ENCODE measurements at regions not wholly inside any gene's neighbourhood (a gene's known extent, or its start where the extent isn't known, plus 50 kb on each side); places are given as distances from the start of the nearest gene placed in this dataset.

DNA sequence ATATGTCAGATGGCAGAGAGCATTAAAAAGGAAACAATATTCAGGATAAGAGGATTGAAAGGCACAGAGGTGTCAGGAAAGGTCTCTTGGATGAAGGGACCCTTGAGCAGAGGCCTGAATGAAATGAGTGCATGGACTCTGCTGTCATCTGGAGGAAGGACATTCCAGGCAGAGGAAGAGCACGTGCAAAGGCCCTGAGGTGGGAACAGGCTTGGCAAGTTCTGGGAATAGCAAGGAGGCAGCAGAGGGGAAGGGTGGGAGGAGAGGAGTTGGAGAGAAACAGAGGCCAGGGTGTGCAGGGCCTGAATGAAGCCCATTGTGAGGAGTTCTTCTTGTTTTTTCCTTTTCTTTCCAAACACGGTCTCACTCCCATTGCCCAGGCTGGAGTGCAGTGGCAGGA, 59.0 kb upstream of the RUNX3 start:
- H3K4me3 ChIP-seq (replicated peaks; ENCODE audit: low read depth, low read length): no peak overlapping the region
- no peak for DNase-seq (ENCODE audit: low read depth)
- TF ChIP-seq, protein P1, sequence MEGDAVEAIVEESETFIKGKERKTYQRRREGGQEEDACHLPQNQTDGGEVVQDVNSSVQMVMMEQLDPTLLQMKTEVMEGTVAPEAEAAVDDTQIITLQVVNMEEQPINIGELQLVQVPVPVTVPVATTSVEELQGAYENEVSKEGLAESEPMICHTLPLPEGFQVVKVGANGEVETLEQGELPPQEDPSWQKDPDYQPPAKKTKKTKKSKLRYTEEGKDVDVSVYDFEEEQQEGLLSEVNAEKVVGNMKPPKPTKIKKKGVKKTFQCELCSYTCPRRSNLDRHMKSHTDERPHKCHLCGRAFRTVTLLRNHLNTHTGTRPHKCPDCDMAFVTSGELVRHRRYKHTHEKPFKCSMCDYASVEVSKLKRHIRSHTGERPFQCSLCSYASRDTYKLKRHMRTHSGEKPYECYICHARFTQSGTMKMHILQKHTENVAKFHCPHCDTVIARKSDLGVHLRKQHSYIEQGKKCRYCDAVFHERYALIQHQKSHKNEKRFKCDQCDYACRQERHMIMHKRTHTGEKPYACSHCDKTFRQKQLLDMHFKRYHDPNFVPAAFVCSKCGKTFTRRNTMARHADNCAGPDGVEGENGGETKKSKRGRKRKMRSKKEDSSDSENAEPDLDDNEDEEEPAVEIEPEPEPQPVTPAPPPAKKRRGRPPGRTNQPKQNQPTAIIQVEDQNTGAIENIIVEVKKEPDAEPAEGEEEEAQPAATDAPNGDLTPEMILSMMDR (IDR thresholded peaks at IDR 0.05; ENCODE audit: low read length, missing control alignments): no peak

DNA sequence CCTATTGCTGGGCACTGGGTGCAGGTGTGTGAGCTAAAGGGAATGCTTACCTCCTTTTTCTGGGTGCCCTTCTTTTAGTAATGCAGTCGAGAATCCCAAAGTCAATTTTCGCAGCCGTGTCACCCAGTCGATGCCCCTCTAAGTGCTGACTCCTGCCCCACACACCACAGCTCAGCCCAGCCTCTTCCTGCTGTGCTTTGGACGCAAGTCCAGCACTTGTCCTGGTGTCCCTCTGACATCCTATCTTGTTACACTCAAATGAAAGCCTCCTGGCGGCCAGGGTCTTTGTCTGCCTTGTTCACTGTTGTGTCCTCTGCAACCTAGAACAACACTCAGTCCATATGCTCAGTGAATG, 58.5 kb upstream of the RUNX3 start:
- H3K4me3 ChIP-seq (replicated peaks; ENCODE audit: low read depth, low read length): no peak overlapping the region
- TF ChIP-seq, protein P1 (IDR thresholded peaks at IDR 0.05; ENCODE audit: low read length, missing control alignments): no peak
- no peak for DNase-seq (ENCODE audit: low read depth)

DNA sequence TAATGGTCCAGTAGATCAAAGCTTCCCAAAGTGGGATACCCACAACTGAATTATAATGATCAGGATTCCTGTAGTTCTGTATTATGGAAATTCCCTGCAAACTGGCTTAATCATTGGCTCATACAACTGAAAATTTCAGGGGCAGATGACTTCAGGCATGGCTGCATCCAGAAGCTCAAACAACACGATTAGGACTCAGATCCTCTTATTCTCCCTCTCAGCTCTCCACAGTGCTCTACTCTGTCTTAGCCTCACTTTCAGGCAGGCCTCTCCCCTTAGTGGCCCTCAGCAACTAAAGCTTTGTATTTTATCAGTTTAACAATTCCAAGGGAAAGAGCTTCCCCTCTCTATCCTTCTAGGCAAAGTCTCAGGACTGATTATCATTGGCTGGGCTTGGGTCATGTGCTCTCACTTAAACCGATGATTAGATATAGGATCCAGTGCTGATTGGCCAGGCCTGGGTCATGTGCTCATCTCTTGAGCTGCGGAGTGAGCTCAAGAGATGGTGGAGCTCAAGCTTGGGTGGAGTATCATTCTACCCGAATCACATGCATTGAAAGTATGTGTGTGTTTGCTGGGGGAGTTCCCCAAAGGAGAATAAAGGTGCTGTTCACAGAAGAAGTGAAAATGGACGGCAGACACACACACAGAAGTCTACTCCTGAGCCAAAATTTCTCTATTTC, 57.9 kb upstream of the RUNX3 start:
- no peak for DNase-seq (ENCODE audit: low read depth)
- TF ChIP-seq, protein P1 (IDR thresholded peaks at IDR 0.05; ENCODE audit: low read length, missing control alignments): no peak
- H3K4me3 ChIP-seq (replicated peaks; ENCODE audit: low read depth, low read length): no peak overlapping the region

DNA sequence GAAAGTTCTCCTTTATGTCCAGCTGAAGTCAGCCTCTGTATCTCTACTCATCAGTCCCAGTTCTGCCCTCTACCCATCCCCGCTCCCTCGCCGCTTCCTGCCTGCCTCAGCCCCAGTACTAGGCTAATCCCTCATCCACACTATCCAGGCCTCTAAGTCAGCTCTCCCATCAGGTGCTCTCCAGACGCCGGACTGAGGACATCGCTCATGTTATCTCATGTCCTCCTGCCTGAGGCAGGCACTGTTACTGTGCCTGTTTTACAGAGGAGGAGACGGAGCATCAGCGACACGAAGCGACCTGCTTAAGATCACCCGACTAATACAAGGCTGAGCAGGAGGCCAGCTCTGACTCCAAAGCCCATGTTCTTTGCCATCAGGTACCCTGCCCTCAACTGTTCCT, 57.3 kb upstream of the RUNX3 start:
- TF ChIP-seq, protein P1 (IDR thresholded peaks at IDR 0.05; ENCODE audit: low read length, missing control alignments): no peak
- no peak for DNase-seq (ENCODE audit: low read depth)

DNA sequence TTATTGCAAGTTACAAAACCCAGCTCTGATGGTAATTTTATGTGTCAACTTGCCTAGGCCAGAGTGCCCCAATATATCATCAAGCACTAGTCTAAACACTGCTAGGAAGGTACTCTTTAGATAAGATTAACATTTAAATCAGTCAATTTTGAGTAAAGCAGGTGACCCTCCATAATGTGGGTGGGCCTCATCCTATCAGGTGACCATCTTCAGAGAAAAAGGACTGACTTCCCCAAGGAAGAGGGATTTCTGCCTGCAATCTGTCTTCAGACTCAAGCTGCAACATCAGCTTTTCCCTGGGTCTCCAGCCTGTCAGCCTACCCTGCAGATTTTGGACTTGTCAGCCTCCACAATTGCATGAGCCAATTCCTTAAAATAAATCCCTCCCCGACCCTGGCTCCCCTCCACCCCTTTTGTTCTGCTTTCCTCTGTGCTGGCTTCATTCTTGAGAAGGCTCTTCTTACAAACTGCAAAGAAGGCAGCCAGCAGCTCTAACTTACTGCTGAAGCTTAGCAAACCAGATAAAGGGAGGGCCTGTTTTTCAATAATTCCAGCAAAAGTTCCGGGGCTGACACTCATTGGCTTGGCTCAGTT, 56.4 kb upstream of the RUNX3 start:
- TF ChIP-seq, protein P1 (IDR thresholded peaks at IDR 0.05; ENCODE audit: low read length, missing control alignments): no peak
- H3K4me3 ChIP-seq (replicated peaks; ENCODE audit: low read depth, low read length): no peak overlapping the region
- no peak for DNase-seq (ENCODE audit: low read depth)

More for the DNA sequence above, 57.3 kb upstream of the RUNX3 start:
- H3K4me3 ChIP-seq (replicated peaks; ENCODE audit: low read depth, low read length): no peak overlapping the region

DNA sequence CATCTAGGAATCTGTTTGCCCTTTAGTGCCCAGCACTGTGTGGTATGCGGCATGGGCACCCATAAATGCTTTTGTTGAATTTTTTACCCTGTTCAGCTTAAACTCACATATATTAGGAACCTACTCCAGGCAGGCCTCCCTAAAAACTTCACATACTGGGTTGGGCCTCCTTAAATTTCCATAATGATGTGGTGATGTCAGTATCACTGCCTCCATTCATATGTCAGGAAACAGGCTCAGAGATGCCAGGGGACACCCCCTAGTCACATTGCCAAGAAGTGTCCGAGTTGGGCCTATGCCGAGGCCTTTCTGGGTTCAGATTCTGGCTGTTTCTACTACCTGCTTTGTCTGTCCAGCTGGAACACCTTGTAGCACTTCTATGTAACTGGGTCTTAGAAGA, 55.7 kb upstream of the RUNX3 start:
- H3K4me3 ChIP-seq (replicated peaks; ENCODE audit: low read depth, low read length): no peak overlapping the region
- no peak for DNase-seq (ENCODE audit: low read depth)
- TF ChIP-seq, protein P1 (IDR thresholded peaks at IDR 0.05; ENCODE audit: low read length, missing control alignments): no peak
